NCI-H1048 (cell line): ENCODE measurements at regions not wholly inside any gene's neighbourhood (a gene's known extent, or its start where the extent isn't known, plus 50 kb on each side); places are given as distances from the start of the nearest gene placed in this dataset.

Source experiments
- DNase-seq: peaks from one replicate; lab custom pipeline; 2025; lab: John Stamatoyannopoulos, UW

DNA sequence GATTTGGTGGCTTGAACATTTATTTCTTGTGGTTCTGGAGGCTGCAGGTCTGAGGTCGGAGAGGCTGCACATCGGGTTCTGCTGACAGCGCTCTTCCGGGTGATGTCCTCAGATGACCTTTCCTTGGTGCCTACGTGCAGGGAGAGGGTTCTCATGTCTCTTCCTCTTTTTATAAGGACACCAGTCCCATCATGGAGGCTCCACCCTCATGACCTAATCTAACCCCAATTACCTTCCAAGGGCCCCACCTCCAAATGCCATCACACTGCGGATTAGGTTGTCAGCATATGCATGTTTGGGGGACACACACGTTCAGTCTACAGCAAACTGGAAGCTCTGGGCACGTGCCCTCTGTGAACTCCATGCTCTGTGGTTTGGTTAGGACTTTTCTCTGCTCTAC lies 338.6 kb downstream of the FGF9 start:
- DNase-seq = no peak

DNA sequence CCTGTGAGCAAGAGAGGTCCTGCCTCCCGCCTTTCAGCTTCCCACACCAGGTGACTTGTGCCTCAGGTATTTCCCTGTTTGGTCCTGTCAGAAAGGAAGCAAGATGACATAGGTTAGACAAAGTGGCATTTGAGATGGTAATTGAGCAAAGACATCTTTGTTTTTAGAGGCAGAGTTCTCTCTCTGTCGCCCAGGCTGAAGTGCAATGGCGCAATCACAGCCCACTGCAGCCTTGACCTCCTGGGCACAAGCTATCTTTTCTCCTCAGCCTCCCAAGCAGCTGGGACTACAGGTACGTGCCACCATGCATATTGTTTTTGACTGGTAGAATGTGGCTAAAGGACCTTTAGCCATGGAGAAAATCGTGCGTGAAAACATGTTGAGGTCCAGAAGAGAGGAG lies 339.1 kb downstream of the FGF9 start:
- no peak for DNase-seq

DNA sequence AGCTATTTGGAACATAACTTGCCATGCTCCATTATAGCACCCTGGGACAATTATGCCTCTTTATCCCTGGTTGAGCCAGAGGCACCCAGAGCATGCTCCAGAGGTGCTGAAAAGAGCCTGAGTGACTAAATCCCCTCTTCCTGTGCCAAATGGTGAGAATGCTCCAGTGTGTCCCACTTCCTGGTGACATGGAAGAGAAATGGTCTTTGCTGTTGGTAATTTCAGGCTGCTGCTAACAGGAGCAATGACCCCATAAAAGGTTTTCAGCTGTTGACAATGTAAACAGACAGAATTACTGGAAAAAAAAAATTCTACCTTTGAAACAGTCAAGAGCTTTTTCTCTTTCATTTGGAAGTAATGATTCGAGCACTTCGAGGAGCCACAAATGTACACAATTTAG lies 341.8 kb downstream of the FGF9 start:
- no peak for DNase-seq

DNA sequence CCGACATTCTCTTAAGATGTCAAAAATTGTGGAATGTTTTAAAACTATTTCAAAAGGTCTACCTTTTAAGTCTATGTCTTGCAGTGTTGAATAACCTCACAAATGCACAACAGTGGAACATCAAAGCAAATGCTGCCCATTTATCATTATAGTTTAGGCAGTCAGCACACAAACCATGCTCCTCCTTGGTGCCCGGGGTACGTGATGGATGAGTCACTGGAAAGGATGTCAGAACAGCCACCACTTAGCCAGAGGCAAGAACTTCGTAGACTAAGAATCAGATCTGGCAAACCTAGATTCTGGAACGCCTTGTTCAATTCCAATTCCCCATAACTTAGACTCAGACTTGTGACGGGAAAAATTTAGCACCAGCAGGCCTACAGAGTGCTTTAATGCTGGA lies 343.6 kb downstream of the FGF9 start:
- no peak for DNase-seq

DNA sequence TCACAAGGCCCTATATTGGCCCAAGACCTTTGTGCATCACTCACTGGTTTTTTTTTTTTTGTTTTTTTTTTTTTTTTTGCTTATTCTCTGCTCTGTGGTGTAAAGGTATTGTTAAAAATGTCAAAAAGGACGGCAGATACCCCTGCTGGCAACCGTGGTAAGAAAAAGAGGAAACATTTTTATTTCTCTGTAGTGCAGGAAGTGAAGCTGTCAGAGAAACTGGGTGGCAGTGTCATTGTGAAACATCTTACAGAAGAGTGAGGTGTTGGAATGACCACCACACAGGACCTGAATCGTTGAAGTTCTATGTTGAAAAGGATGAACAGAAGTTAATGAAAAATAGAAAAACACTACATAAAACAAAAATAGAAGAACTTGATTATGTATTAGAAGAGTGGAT lies 346.4 kb downstream of the FGF9 start:
- DNase-seq = no peak

DNA sequence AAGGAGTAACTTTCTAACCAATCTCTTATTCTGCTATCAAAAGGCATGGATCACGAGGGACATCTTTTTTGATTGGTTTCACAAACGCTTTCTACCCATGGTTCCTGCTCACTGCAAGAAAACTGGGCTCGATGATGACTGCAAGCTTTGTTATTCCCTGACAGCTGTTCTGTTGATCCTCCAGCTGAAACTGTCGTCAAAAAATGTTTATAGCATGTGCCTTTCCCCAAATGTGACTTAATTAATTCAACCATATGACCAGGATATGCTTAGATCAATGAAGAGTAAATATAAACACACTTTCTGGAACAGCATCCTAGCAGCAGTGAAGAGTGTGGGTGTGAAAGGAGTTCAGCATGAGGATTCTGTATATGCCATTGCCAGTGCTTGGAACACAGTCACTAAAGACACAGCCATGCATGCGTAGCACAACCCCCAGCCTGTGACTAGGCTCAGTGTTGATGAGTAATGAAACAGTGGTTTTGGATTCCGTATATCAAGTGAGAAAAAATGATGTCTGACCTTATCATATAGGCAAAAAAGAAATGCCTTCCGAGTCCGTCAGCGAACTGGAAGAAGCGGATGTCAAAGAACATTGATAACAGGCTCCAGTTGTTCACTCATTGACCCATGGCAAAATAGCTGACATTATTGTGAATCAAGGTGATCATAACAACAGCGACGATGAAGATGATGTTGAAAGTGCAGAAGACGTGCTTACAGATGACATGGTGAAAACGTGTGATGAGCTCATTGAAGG lies 347.4 kb downstream of the FGF9 start:
- no peak for DNase-seq

DNA sequence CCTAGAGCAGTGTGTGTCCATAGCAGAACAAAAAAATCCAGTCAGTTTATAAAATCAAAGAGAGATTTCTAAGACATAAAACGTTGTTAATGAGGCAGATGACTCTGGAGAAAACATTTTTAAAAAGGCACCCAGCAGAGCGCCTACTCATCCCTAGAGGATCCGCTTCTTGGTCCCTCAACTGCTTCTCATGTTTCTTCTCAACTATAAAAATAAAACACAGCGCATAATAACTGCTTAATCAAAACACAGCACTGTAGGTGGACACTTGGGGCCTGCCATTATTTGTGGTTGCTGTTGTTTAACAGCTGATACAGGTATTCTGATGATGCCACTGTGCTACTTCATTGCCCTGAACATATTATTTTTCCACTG lies 347.9 kb downstream of the FGF9 start:
- DNase-seq = no peak

DNA sequence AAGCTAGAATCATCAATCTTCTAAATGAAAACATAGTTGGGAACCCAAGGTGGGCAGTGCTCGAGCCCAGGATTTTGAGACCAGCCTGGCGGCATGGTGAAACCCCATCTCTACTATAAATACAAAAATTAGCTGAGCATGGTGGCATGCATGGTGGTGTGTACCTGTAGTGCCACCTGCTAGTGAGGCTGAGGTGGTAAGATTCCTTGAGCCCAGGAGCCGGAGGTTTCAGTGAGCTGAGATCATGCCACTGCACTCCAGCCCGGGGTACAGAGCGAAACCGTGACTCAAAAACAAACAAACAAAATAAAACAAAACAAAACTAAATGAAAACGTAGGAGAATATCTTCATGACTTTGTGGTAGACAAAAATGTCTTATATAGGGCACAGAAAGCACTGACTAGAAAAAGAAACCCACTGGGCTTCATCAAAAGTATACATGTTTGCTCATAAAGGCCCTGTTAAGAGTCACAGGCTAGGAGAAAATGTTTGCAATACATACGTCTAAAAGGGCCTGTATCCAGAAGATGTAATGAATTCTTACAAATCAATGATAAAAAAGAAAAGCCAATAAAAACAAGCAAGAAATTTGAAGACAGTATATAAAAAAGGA lies 353.6 kb downstream of the FGF9 start:
- no peak for DNase-seq

DNA sequence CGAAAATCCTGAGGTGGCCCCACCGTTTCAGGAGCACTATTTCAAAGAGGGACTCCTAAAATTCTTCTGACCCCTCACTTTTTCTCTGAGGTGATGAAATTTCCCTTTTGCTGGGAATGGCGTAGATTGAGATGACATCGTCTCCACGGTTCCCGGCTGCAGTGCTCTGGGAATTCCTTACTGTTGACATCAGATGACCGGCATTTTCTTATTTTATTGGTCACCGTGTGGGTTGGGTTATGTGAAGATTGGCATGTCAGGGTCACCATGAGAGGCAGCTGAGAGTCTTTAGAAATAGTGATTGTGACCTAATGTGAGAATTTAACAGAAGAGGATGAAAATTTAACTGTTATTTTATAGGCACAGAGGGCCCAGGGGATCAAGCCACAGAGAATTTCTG lies 356.7 kb downstream of the FGF9 start:
- DNase-seq = no peak

DNA sequence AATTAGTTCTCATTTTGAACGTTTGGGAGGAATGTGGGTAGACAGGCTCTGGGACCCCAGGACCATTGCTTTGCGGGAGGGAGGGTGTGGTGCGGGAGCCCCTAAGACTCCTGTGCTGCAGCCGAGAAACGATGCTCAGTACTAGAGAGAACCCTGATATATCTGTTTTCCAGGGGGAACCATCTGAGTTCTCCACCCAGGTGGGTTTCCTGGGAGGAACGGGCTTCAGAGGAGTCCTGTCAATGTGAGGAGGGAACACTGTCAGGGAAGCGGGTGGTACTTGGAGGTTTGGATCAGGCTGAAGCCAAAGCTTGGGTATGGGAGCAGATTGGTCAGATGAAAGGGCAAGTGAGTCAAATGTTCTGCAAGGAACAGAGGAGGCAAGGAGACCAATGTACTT lies 358.0 kb downstream of the FGF9 start:
- DNase-seq = no peak

DNA sequence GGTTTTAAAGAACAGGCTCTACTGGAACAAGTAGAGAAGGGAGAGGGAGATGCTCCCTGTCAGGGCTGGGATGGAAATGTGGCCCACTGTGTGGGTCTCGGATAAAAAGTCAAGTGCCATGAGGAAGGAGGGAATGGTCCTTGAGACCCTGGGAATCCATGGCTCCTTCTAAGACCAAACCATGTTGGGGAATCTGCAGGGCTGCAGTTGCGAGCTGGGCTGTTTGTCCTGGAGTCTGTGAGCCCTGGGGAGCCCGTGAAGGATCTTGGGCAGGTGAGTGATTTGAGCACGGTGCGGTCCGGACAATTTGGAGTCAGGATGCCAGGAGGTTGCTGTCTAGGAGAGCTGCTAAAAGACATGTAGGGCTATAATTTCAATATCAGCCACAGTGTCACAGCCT lies 359.4 kb downstream of the FGF9 start:
- no peak for DNase-seq

DNA sequence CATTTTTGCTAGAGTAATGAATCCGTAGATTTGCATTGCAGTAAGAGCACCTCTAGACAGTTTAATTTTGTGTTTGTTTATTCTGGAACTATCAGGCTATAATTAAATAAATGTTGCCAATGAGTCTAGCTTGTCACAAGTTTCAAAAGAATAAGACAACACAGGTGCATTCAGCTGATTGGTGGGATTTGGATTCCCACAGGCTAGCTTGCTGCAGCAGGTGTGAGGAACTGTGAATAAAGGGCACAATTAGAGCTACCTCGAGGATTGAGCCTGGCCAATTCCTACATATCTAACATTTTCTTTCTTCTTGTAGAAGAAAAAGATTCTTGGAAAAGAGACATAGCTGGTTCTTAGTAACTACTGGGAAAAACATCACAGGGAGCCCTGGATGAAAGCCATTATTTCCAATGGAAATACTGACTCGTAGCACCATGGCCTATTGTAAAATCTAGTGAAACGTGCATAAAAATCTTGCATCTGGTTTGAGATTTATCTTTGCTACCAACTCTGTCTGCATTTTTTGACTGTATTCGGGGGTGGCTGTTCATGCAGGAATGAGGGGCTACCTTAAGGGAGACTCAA lies 360.9 kb downstream of the FGF9 start:
- DNase-seq = no peak

DNA sequence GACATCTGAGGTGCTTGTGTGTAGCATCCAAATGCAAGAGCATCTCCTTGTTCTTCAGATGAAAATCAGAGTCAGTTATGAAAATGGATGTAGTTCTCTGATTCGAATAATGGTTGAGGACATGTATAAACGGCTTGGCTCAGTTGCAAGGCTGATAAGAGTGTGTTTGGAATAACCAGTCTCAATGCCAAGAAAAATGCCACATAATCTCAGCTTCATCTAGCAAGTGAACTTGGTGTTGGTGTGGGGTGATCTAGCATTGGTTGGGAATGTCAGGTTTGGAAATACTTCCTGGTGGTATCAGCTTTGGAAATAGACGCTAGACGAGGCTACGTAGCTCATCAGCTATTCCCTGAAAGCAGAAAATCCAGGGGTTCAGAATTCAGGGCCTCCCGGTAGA lies 362.0 kb downstream of the FGF9 start:
- DNase-seq = no peak

DNA sequence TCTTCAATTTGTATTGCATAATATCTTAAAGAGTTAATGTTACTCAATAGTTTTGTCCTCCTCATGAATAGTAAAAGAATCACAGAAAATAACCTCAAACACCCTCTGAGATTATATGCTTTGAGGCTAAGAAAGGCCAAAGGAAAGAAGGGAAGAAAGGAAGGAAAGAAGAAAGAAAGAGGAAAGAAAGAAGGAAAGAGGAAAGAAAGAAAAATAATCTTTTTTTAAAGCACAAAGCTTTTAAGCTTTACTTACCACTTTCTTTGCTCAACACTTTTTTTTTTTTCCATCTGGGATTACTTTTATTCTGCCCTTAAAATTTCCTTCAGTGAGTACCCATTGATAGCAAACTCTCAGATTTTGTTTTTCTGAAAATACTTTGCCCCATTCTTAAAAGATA lies 369.1 kb downstream of the FGF9 start:
- no peak for DNase-seq

DNA sequence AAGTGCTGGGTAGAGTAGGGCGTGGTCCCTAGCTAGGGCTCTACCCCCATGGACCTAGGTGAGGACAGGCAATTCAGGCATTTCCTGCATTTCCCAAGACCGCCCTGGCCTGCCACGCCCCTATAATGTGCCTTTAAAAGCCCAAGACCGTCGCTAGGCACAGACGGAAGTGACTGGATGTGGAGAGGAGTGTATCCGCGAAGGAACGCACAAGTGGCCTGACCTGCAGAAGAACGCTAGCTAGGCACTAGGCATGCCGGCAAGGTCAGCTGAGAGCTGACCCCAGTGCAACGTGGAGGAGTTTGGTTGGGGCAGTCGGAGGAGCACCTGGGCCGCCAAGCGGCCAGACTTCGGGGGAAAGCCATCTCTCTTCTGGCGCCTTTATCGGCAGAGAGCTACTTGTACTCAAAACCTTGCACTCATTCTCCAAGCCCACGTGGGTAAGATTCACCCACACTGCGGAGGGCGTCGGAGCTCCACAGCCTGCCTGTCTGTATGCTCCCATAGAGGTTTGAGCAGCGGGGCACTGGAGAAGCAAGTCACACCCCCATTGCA lies 370.0 kb downstream of the FGF9 start:
- DNase-seq = no peak

DNA sequence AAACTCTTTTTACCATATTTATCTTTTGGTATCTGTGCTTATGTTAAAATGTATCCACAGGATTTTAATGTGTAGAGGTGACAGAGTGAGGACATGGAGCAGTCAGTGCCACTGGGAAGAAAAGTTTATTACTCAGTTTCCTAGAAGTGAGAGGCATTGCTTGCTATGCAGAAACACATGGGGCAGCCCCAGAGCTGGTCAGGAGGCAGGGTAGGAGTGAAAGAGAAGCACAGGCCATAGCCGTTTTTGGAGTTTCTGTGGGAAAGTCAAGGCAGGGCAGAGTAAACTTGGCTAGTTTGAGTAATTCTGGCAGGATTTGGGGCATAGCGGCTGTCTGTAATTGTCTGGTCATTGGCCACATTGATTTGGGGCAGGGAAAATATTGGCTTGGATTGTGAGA lies 370.9 kb downstream of the FGF9 start:
- no peak for DNase-seq

DNA sequence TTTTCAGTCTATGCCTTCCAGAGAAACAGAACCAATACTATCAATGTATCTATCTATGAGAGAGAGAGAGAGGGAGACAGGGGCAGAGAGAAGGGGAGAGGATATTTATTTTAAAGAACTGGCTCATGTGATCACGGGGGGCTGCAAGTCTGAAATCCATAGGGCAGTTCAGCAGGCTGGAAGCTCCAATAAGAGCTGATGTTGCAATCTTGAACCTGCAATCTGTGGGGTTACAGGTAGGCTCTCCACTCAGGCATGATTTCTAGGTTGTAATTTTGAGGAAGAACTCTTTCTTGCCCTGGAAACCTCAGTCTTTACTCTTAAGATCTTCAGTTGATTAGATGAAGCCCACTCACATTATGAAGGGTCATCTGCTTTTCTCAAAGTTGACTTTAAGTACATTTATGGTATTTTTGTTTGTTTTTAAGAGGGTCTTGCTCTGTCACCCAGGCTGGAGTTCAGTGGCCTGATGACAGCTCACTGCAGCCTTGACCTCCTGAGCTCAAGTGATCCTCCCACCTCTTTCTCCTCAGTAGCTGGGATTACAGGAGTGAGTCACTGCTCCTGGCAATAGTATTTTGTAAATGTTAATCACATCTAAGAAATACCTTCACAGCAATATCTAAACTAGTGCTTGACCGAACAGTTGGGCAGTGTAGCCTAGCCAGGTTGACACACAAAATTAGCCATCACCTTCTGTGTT lies 376.4 kb downstream of the FGF9 start:
- DNase-seq = no peak

DNA sequence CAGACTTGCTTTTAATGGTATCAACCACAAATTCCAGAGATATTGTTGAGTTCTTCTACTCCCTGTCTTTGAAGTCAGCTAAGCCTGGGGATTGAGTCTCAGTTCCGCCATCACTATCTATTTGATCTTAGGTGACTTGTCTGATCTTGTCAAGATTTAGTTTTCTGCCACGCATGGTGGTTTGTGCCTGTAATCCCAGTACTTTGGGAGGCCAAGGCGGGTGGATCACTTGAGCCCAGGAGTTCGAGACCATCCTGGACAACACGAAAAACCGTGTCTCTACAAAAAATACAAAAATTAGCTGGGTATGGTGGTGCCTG lies 376.9 kb downstream of the FGF9 start:
- DNase-seq = no peak

DNA sequence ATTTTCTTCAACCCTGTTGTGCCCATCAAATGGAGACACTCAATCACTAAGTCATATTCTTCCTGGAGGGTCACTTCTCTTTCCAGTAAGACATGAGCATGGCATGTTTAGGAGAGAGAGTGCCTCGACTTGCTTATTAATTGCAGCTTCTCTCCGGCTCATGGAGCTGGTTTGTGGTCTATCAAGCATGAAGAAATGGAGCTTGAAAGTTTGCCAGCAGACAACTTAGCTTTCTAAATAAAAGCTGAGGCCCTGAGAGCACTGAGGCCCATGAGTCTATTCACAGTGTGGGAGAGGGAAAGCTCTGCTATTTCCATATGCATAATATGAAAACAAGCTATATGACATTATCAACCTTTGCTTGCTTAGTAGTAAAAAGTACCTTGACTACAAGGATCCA lies 378.5 kb downstream of the FGF9 start:
- DNase-seq = no peak

DNA sequence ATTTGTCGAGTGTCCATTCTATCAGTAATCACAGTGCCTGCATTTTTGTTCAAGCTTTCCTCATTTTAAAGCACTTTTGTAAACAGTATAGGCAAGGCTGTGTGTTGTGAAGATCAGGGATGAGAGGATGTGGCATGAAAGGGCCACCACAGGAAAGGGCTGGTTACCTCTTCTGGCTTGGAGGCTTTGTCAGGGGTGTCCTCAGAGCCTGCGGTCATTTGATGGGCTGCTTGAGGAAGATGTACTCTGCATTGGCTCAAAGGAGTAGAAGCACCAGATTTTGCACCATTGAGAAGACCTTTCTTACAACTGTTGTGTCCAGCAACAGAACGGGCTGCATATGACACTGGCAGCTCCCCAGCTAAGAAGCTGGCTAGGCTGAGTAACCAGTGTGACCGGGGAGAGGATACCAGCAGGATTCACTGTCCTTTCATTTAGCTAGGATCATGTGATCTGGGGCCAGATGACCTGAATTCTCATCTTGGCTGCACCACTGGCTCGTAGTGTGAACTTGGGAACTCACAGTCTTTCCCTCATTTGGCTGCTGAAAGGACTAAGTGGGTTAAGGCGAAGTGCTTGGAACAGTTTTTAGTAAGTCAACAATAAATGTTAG lies 380.2 kb downstream of the FGF9 start:
- DNase-seq = no peak

DNA sequence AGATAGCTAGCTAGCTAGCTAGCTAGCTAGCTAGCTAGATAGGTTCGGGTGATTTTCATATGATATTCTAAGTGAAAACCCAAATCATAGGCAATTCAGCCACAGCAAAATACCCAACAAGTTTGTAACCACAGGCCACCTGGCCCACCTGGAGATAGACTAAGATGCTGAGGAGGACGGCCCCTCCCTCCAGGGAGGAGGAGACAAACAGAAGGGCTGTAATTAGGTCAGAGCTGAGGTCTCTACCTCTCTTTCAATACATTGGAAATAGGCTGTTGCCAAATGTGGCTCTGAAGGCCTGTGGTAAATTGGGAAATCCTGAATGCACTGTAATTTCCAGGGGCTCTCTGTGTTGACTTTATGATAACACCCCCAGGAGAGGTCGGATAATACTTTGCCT lies 382.2 kb downstream of the FGF9 start:
- DNase-seq = no peak

DNA sequence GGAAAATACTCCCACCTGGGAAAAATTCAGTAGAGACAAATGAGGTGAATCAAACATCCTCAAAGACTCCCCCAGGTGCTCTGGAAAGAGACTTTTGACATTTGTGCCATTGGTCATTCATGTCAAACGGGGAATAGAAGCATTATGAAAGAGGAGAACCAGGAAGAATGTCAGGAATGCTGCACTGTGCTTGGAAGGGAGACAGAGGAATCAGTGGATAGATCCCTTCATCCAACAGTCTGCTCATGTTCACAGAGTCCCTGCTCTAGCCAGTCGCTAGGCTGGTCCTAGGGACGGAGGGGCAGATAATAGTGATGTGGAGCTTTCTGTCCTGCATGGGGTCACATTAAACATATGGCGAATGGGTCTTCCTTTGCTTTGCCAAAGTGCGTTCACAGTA lies 384.4 kb downstream of the FGF9 start:
- DNase-seq = no peak

DNA sequence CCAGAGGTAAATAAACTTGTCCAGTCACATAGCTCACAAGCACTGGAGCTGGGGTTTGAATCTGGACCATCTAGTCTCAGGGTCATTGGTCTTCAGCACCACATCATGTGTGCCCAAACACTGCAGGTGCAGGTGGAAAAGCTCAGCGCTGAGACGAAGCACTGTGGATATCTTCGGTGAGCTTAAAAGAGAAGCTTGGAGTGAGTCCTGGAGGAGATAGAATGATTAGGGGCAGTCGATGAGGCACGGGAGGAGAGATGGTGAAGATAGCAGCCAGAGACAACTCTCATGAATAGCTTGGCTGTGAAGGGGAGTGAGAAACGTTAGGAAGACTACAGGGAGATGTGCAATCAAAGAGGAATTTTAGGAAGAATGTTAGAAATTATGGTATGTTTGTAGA lies 389.3 kb downstream of the FGF9 start:
- no peak for DNase-seq
